Renal pelvis (tissue), 1 donor: ENCODE measurements at regions not wholly inside any gene's neighbourhood (a gene's known extent, or its start where the extent isn't known, plus 50 kb on each side); places are given as distances from the start of the nearest gene placed in this dataset.

Experiments used
- DNase-seq: peaks from one replicate; pipeline ENCODE4 v3.0.0-alpha.2; 2013

DNA sequence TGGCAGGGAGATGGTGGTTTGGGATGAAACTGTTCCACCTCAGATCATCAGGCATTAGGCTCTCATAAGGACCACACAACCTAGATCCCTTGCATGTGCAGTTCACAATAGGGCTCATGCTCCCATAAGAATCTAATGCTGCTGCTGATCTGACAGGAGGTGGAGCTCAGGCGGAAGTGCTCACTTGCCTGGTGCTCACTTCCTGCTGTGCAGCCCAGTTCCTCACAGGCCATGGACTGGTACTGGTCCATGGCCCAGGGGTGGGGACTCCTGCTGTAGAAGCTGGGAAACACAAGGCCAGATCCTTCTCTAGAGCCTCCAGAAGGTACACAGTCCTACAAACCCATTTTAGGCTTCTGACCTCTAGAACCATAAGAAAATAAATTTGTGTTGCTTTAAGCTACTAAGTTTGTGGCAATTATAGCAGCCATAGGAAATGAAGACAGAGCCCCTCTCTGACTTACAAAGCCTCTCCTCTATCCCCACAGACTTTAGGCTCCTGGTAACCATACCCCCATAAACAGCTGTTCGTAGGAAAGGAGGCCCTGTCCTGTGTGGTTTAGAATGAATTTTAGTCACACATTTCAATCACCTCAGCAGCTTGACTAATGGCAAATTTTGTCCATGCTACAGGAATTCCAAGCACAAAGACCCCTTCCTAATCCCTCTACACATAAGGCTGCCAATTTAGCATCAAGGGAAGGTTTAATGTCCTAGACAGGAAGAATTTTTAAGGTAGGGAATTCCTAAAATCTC lies 206.1 kb upstream of the PHYHIPL start:
- no peak for DNase-seq

DNA sequence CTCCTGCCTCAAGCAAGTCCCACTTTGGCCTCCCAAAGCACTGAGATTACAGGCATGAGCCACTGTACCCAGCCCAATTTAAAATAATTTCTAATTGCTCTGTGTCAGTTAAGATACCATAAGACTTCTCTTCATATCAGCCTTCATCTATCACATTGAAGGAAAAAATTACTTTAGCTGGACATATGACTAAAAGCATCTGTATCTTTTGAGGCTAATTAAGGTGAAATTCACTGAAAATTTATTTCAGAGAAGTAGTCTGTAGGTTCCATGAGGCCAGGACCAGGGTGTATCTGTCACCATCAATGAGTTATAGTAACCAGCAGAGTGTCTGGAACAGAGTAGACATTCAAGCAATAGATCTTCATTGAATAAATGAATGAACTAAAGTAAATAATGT lies 205.2 kb upstream of the PHYHIPL start:
- DNase-seq, result no peak

DNA sequence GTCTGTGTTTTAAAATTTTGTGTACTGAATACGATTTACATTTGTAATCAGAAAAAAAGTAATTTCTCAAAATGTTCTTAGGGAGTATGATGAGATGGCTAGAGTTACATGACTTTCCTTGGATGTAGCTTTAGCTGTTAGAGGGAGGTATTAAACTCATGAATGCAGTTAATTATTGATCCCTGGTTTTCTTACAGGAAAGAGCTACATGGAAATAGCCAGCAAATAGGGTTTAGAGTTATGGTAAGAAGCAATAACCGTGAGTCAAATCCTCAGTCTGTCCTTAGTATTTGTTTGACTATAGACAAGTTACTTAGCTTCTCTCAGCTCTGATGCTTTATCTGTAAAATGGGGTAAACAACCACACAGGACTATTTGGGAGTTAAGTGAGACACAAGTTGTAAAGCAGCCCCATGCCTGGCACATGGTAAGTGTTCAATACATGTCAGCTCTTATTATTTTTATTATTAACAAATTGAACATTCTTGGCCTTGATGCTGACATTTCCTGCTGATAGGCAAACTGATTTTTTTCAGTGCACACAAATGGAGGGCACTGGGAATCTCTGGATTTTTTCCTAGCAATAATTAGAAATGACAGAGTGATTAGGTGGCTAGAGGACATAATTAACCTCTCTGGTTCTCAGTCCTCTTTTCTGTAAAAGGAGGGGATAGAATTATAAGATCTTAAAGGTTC lies 204.5 kb upstream of the PHYHIPL start:
- no peak for DNase-seq

DNA sequence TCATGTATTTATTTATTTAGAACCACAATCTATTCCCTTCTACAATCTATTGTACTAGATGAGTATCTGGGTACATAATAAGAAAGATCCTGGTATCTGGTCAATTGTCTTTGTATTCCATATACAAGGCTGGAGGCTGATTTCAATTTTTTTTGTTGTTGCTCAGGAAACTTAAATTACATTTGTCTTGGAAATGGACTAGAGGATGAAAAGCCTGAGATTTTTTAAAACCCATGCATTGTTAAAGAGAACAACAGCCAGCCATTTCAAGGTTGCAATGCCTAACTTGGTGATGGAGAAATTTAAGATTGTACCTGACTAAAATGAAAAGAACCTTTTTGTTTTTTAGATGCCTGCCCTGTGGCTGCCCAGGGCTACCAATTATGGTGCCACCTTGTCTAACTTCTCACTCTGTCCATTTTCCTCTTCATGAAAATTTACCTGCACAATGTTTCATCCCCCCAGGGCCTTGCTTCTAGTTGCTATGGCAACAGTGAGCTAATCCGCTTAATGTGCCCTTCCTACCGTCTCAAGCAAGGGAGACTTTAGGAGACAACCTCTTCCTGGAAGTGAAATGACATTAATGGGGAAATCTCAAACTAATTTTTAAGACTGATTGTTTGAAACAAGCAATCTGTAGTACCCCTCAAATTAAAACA lies 203.7 kb upstream of the PHYHIPL start:
- no peak for DNase-seq

DNA sequence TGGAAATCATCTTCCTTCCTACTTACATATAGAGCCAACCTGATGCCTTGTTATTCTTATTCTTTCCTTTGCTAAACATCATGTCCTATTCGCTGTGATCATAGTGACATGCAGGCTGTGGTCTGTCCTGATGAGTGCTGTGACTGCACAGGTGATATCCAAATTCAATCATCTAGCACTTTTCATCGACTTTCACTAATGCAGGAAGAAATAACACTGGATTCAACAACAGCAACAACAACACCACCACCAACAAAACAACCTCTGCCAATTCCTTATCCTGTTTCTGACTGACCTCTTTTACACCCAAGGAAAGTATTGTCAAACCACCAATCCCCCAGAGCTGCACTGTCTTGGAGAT lies 203.2 kb upstream of the PHYHIPL start:
- no peak for DNase-seq

DNA sequence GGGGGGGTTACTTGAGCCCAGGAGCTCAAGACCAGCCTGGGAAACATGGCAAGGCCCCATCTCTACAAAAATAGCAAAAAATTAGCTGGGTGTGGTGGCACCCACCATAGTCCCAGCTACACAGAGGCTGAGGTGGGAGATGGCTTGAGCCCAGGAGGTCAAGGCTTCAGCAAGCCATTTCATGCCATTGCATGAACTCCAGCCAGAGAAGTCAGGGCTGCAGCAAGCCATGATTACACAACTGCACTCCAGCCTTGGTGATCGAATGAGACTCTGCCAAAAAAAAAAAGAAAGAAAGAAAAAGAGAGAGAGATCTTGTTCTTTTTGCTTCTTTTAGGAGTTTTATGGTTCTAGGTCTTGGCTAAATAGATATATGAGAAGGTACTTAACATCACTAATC lies 200.2 kb upstream of the PHYHIPL start:
- no peak for DNase-seq

DNA sequence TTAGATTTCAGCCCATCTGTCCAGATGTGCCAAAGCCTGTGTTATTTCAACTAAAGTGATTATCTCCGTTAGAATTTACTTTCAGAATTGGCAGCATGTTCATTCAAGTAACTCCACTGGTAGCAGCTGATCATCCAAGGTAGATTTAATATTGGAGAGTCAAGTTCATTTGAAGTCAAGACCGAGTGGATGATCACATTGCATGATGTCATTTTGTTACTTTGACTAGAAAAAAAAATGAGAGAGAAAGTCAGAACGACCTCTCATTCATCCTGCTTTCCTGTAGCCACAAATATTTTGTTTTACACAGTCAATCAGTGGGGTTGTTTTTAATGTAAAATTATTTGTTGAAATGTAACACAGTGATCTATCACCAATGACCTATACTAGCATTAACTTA lies 196.7 kb upstream of the PHYHIPL start:
- no peak for DNase-seq

DNA sequence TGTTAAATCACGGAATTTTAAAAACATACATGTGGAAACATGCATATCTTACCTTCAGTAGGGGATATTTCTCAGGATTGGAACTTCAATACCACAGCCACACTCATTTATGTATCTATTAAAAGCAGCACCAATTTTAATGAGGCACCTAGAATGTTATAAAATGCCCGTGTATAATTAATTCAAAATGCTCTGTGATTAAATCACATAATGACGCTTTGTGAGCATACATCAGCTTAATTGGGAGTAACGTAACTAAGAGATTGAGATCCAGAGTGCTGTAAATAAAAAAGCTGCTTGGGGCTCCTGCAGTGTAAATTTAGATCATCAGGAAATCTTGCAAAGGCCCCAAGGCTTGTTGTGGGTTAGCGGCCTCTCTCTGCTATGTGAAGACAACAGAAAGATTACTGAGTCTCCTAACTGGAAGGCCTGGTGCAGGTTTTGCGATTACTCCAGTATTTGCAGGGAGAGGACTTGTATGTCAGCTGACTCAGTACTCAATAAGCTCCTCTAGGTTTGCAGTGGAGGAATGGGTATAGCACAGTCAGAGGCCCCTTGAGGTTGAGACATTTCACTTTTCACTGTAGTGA lies 195.5 kb upstream of the PHYHIPL start:
- no peak for DNase-seq

DNA sequence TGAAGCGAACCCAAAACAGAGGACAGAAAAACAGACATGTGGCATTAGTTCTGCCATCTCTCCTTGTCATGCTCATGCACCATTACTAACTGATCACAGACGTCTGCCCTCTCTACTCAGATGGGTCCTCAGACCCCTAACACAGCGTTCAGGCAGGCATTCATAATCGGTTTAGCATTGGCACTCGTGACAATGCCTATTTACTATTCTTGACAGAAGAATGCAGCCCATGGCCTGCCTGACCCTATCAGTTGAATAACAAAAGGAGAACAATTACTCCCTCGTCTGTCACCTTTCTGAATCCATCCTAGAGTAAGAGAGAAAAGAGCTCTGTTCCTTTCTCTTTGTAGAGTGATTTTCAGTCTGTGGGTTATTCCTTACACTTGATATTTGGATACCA lies 194.6 kb upstream of the PHYHIPL start:
- DNase-seq, result no peak

DNA sequence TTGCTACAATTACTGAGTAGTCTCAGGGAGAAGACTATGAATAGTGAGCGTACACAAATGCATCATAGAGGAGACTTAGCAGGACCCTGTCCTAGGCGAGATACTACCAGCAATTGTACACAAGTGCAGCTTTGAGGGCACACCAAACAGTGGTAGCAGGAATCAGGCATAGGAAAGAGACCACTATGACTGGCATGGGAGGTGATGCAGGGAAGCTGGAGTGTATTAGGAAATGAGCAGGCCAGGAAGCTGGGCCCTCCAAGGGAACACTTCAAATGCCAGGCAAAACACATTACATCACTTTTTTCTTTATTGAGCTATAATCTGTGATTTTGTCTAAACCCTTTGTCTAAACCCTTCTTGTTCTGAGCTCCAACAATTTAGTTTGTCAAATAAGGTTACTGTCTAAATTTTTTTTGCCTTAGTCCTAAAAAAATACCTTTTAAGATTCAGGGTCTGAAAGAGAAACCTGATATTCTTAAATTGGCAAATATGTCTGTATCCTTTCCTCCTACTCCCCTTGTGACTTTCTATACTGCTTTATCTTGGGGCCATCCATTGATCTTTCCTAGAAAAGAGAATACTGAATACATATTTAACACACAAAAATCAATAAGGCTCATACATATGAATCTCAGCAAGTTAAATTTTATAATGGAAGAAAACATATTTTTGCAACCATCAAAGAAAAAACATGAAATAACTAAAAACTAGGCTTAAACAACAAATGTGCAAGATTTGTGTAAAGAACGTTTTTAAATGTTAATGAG lies 193.8 kb upstream of the PHYHIPL start:
- DNase-seq, result no peak

DNA sequence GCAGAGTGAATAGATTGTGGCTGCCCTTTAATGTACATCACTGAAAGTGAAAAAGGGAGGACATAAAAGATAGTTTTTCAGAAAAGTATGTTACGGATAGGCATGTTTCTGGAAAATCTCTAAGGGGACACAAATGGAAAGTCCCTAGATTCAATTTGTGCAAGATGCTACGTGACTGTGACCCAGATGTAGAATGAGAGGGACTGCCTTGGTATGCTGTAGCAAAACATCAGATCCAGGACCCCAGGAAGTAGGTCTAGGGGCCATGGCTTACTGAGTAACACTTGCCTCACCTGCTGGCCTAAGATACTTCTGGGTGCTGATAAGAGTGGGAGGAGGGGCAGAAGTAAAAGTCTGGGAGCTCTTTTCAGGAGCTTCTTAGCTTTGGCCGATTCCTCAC lies 191.2 kb upstream of the PHYHIPL start:
- DNase-seq, result no peak

DNA sequence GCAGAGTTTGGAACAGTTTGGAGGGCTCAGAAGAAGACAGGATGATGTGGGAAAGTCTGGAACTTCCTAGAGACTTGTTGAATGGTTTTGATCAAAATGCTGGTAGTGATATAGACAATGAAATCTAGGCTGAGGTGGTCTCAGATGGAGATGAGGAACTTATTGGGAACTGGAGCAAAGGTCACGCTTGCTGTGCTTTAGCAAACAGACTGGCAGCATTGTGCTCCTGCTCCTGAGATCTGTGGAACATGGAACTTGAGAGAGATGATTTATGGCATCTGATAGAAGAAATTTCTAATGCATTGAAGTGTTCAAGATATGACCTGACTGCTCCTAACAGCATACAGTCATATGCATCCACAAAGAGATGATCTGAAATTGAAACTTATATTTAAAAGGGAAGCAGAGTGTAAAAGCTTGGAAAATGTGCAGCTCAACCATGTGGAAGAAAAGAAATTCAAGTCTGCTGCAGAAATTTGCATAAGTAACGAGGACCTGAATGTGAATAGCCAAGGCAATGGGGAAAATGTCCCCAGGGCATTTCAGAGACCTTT lies 186.9 kb upstream of the PHYHIPL start:
- no peak for DNase-seq

DNA sequence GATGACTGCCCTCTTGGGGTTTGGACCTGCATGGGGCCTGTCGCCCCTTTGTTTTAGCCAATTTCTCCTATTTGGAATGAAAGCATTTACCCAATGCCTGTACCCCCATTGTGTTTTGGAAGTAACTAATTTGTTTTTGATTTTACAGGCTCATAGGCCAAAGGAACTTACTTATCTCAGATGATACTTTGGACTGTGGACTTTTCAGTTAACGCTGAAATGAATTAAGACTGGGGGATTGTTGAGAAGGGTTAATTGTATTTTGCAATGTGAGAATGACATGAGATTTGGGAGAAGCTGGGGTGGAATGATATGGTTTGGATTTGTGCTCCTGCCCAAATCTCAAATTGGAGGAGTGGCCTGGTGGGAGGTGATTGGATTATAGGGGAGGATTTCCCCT lies 185.8 kb upstream of the PHYHIPL start:
- no peak for DNase-seq

DNA sequence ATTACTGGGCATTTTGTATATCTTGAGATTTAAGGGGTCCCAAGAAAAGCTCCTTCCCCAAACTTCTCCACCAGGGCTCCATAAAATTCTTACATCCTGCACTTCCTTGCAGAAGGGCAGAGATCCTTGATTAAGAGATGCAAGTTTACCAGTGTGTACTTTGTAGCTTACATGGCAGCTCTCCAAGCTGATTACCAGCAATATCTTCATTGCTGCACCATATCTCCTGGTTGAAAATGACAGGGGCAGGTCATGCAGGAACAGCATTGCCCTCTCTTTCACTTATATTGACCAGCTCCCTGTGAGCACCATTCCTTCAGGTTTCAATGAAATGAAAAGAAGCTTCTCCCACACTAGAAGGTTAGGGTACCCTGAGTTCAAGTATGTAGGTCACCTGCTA lies 184.6 kb upstream of the PHYHIPL start:
- DNase-seq, result no peak

DNA sequence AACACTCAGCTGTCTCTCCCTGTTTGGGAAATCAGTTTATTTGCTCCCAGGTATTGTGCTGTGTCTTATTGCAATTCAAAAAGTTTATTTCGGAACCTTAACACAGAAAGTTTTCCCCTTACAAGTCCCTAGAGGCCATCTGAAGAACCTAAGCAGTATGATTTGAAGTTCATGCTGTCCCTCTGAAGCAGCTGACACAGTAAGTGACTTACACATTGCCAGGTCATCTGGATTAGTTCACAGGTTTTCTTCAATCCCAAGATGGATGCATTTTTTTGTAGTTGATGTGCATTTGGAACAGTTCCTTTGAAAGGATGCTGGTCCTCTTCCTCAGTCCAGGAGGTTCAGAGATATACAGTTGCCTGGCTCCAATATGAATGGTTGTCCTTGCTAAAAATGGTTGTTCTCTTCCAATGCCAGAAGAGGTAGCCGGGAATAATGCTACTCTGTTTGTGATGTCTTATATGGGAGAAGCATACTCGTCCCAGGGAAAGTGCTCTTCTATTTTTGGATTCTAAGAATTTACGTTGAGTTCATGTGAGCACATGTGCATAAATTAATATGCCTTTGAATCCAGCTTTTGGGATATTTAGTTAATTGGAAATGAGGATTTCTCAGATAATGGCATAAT lies 183.5 kb upstream of the PHYHIPL start:
- no peak for DNase-seq

DNA sequence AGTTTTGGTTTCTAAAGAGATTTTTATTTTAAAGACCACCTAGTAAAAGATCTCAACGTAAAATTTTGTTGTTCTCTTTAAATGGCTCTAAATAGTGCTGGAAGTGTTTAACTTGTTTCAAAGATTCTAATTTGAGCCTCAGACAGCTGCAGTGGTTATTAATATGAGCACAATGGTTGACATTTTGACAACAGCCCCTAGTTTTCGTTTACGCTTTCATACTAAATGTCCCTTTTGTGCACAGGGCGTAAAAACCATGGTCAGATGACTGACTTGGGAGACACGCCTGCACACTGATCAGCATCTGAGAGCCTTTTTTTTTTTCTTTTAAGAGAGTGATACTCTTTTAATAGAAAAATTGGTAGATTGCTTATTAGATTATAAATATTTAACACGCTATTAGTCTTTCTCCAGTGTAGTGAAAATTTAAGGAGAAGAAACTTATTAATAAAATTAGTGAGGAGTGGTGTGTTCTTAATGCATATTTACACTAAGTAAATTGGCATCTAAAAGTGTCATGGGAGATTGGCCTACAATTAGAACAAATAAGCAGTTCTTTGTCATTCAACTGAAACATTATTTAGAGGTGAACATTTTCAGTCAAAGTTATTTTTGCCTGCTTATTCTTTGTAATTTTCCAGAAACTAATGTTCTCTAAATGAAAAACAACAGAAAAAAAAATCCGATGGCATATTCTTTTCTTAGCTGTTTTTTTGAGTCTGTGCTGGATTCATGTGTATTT lies 182.8 kb upstream of the PHYHIPL start:
- DNase-seq, result no peak

DNA sequence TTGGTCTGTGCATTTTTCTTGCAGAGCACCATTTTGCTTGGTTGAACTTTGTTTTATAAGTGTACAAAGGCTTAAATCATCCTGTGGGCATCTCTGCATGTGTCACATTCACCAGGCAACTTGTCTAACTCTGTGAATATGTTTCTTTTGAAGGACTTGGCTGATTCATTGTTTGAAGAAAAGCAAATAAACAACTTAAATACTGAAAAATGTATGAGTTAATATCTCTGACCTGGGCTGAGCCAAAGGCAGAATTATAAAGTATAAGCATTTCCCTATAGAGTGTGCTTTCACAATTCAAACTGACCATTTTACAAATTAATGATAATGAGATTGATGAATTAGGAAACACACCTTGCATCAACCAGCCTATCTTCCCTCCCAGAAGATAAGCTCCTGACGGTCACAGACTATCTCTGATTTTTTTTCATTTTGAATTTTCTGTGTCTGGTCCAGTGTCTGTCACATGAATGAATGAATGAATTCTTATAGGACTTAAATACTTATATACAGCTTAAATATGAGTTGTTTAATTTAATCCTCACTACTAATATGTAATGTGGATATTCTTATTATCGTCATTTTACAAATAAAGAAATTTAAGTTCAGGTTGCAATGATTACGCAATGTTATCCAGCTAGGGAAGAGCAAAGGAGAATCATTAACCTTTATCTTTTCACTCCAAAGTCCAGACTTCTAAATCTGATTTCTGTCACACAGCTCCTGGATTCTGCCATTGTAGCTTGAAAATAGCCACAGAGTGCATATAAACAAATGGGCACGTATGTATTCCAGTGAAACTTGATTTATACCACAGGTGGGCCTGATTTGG lies 182.0 kb upstream of the PHYHIPL start:
- no peak for DNase-seq

DNA sequence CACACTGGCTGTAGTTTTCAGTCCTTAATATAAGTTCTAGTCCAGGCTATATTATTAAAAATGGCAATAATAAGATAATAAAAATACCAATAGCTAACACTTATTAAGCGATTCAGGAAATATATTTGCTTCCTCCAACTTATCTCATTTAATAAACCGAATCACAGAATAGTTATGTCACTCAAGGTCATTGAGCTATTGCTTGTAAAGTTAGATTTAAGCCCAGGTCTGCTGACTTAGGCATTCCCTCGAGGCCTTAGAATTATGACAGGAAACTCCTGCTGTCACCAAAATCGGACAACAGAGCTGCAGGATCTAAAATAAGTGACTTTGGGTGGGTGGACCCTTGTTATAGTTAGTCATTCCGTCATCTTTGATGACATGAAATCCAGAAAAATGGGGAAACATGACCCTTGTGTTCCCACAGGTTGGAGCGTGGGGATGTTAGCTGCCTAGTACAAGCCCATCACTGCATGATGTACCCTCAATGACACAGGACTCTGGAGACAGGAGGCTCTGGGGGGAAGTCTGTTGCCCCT lies 181.3 kb upstream of the PHYHIPL start:
- no peak for DNase-seq

DNA sequence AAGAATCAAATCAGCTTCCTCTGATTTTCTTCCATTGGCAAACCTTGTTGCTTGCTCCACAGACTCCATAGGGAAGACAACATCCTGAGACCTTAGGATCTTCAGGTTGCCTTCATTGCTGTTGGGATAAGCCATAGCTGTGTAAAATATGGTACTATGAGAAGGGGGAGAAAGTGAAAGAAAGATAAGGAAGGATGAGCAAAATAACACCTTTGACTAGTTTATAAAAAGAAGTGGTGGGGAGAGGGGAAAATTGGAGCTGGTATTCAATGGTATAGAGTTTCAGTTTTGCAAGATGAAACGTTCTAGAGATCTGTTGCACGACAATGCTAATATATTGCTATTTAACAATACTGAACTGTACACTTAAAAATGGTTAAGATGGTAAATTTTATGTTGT lies 180.4 kb upstream of the PHYHIPL start:
- no peak for DNase-seq
